CD4-positive, alpha-beta T cell (primary cell): ENCODE measurements at regions not wholly inside any gene's neighbourhood (a gene's known extent, or its start where the extent isn't known, plus 50 kb on each side); places are given as distances from the start of the nearest gene placed in this dataset.

Source experiments
- ATAC-seq: fragments of 200-7000 bp; cut with Tn5 transposase; one replicate; pipeline ENCODE4 v1.10.0; 2022; ENCODE audit warnings: mild to moderate bottlenecking; ENCODE audit not compliant: poor library complexity
- CTCF ChIA-PET: fragments of 350-600 bp; sonication (Branson Sonifier 250); formaldehyde crosslinking; loops from one replicate; lab custom pipeline; 2021; ENCODE audit warnings: antibody characterized with exemption, inconsistent platforms; lab: Charles Lee
- POLR2A ChIA-PET: fragments of 350-600 bp; sonication (Branson Sonifier 250); formaldehyde crosslinking; loops from one replicate; lab custom pipeline; 2021; ENCODE audit warnings: antibody characterized with exemption, inconsistent platforms; lab: Charles Lee
- DNase-seq, 14 experiments: peaks; one replicate each; pipeline ENCODE4 v3.0.0-alpha.2; 2013 to 2020; ENCODE audit warnings: mixed read lengths in 2 of 14
- H3K27ac ChIP-seq, 2 donors: one replicate each; pipeline versions ENCODE4 v1.5.1 to v1.7.0; 2013; ENCODE audit warnings: low read length in 2 of 2, low read depth in 1 of 2, mild to moderate bottlenecking in 1 of 2
- H3K27me3 ChIP-seq, 2 experiments: 1 replicate in 1 of 2; 2 replicates in 1 of 2; pipeline versions ENCODE4 v1.6.1 to v1.7.0; 2013; ENCODE audit warnings: low read length in 2 of 2, control low read depth in 1 of 2, mild to moderate bottlenecking in 1 of 2, moderate library complexity in 1 of 2; ENCODE audit not compliant: insufficient read depth in 2 of 2, control insufficient read depth in 1 of 2
- H3K36me3 ChIP-seq: one replicate; pipeline ENCODE4 v1.6.1; 2013; ENCODE audit warnings: low read length, control low read depth; ENCODE audit not compliant: insufficient read depth
- H3K4me1 ChIP-seq: one replicate; pipeline ENCODE4 v1.6.1; 2013; ENCODE audit warnings: low read length, control low read depth; ENCODE audit not compliant: insufficient read depth
- H3K4me3 ChIP-seq: one replicate; pipeline ENCODE4 v1.5.1; 2013; ENCODE audit warnings: mild to moderate bottlenecking, low read length, moderate library complexity
- H3K9me3 ChIP-seq, 2 experiments: 1 replicate in 1 of 2; 2 replicates in 1 of 2; pipeline versions ENCODE4 v1.6.1 to v1.7.0; 2013; ENCODE audit warnings: low read length in 2 of 2, mild to moderate bottlenecking in 2 of 2, control low read depth in 1 of 2, moderate library complexity in 1 of 2; ENCODE audit not compliant: control insufficient read depth in 1 of 2, insufficient read depth in 1 of 2
- H3K27ac Mint-ChIP-seq: one replicate; pipeline ENCODE4 v1.8.0; 2020; ENCODE audit warnings: mixed read lengths
- H3K27me3 Mint-ChIP-seq: one replicate; pipeline ENCODE4 v1.8.0; 2021; ENCODE audit warnings: mixed read lengths
- H3K36me3 Mint-ChIP-seq: one replicate; pipeline ENCODE4 v1.8.0; 2021; ENCODE audit warnings: low read depth, mixed read lengths
- H3K4me1 Mint-ChIP-seq: one replicate; pipeline ENCODE4 v1.8.0; 2021; ENCODE audit warnings: low read depth, mixed read lengths
- H3K4me3 Mint-ChIP-seq: one replicate; pipeline ENCODE4 v1.8.0; 2020; ENCODE audit warnings: mild to moderate bottlenecking, mixed read lengths
- H3K9me3 Mint-ChIP-seq: one replicate; pipeline ENCODE4 v1.8.0; 2020; ENCODE audit warnings: mixed read lengths
- intact Hi-C, 2 experiments: fragments of 100-400 bp; cut with DNase I in 1 of 2; cut with micrococcal nuclease in 1 of 2; formaldehyde crosslinking; loops; one replicate each; pipeline versions ENCODE4 v1.15.1 to v1.9.0; 2023 to 2025; cut with DNase I, micrococcal nuclease
- TF ChIP-seq, protein P1 (sequence below): fragments of 200-600 bp; IDR thresholded peaks from one replicate; pipeline ENCODE4 v1.8.0; 2022; ENCODE audit warnings: antibody characterized with exemption, mild to moderate bottlenecking

DNA sequence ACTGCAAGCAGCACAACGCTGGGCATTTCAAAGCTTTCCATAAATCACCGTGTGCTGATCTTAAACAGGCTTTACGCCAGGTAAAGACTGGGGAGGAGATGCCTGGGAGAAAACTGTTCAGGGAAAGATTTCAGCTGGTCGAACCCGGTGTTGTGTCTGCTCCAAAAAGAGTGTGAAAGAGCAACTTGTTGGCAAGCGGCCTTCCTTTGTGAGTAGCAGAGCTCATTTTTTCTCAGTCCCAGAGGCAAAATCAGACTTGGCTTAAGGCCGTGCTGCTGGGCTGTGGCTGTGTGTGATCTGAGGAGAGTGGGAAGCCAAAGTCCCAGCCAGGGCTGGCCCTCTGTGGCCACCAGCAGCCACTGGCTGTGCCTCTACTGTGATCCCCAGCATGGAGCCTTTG lies 75.7 kb upstream of the E2F8 start:
- H3K36me3 Mint-ChIP-seq: no peaks in the 10 kb centered on the region
- no peaks in the 10 kb centered on the region for H3K9me3 Mint-ChIP-seq
- CTCF ChIA-PET: no interaction called here
- intact Hi-C loops: no loop called here
- no peak overlapping the region for H3K27ac Mint-ChIP-seq
- H3K27me3 ChIP-seq: peaks cover 3 to 7% of the 10 kb centered on the region in 2 experiments
- H3K4me1 ChIP-seq: no peaks in the 10 kb centered on the region
- DNase-seq (no peak), ATAC-seq (no peak)
- no peak overlapping the region for H3K4me3 ChIP-seq
- H3K4me1 Mint-ChIP-seq: no peaks in the 10 kb centered on the region
- no peaks in the 10 kb centered on the region for H3K9me3 ChIP-seq
- TF ChIP-seq, protein P1, sequence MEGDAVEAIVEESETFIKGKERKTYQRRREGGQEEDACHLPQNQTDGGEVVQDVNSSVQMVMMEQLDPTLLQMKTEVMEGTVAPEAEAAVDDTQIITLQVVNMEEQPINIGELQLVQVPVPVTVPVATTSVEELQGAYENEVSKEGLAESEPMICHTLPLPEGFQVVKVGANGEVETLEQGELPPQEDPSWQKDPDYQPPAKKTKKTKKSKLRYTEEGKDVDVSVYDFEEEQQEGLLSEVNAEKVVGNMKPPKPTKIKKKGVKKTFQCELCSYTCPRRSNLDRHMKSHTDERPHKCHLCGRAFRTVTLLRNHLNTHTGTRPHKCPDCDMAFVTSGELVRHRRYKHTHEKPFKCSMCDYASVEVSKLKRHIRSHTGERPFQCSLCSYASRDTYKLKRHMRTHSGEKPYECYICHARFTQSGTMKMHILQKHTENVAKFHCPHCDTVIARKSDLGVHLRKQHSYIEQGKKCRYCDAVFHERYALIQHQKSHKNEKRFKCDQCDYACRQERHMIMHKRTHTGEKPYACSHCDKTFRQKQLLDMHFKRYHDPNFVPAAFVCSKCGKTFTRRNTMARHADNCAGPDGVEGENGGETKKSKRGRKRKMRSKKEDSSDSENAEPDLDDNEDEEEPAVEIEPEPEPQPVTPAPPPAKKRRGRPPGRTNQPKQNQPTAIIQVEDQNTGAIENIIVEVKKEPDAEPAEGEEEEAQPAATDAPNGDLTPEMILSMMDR: no peak
- H3K27ac ChIP-seq: no peak overlapping the region
- H3K27me3 Mint-ChIP-seq: peaks cover 37% of the 10 kb centered on the region
- no peak overlapping the region for H3K4me3 Mint-ChIP-seq
- no peaks in the 10 kb centered on the region for H3K36me3 ChIP-seq
- POLR2A ChIA-PET: no interaction called here

DNA sequence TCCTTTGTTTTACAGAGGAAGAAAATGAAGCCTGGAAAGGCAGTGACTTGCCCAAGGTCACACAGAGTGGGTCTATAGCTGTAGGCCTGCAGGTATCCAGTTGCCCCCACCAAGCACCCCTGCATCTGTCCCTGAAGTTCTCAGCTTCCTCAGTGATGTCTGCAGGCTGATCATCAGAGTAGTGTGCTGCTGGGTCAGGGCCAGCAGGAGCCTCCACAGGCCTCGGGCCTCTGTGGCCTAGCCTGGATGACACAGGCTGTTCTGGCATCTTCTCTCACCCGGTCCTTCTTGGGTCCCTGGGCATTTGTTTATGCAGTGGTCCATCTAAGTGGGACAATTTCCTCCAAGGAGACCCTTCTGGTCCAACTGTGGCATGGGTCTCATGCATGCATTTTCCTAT lies 74.8 kb upstream of the E2F8 start:
- Histone ChIP-seq H3K9me3 (no peaks in the 10 kb centered on the region), H3K27me3 (peaks cover 0 to 7% of the 10 kb centered on the region in 2 experiments), H3K4me3 (no peak overlapping the region), H3K36me3 (no peaks in the 10 kb centered on the region), H3K27ac (no peak overlapping the region), H3K4me1 (no peaks in the 10 kb centered on the region)
- Mint-ChIP-seq H3K4me1 (no peaks in the 10 kb centered on the region), H3K36me3 (no peaks in the 10 kb centered on the region), H3K27me3 (peaks cover 30% of the 10 kb centered on the region), H3K27ac (no peak overlapping the region), H3K9me3 (no peaks in the 10 kb centered on the region), H3K4me3 (no peak overlapping the region)
- TF ChIP-seq, protein P1: no peak
- no peak for DNase-seq
- ATAC-seq: no peak
- ChIA-PET POLR2A (no interaction called here), CTCF (no interaction called here)
- intact Hi-C loops: no loop called here

DNA sequence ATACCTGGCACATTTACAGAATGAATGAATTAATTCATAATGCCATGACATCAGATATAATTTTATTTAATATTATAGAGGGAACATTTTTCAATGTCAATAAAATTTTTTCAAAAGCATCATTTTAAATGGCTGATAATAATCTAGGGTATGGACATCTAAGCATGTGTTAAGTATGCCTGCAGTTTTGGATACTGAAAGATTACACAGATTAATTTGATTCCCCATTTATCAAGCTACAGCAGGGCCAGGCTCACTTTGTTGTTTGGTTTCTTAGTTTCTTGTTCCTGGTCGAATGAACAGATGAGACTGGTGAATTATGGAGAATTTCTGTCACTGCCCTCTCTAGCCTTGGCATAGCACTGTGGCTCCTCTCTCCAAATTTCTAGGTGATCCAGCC lies 72.4 kb upstream of the E2F8 start:
- no peaks in the 10 kb centered on the region for H3K9me3 ChIP-seq
- POLR2A ChIA-PET: no interaction called here
- Mint-ChIP-seq H3K4me3 (no peak overlapping the region), H3K9me3 (no peaks in the 10 kb centered on the region), H3K27me3 (peaks cover 24% of the 10 kb centered on the region), H3K36me3 (no peaks in the 10 kb centered on the region), H3K4me1 (no peaks in the 10 kb centered on the region), H3K27ac (no peak overlapping the region)
- no peaks in the 10 kb centered on the region for H3K36me3 ChIP-seq
- H3K4me3 ChIP-seq: no peak overlapping the region
- TF ChIP-seq, protein P1: no peak
- intact Hi-C loops: no loop called here
- DNase-seq (no peak), ATAC-seq (no peak)
- no peaks in the 10 kb centered on the region for H3K4me1 ChIP-seq
- H3K27ac ChIP-seq: no peak overlapping the region
- H3K27me3 ChIP-seq: peaks cover 0 to 6% of the 10 kb centered on the region in 2 experiments
- CTCF ChIA-PET: no interaction called here
